ENCODE measurements at regions not wholly inside any gene's neighbourhood (a gene's known extent, or its start where the extent isn't known, plus 50 kb on each side); places are given as distances from the start of the nearest gene placed in this dataset.

GRCh38 chr11:127574478-127574877 lies 573.9 kb upstream of the KIRREL3 start:
- Mint-ChIP-seq H3K9me3 (ENCODE audit: unreplicated experiment) (no peaks in the 10 kb centered on the region), H3K4me1 (ENCODE audit: unreplicated experiment) (peaks cover 2% of the 10 kb centered on the region), H3K27me3 (ENCODE audit: unreplicated experiment) (no peaks in the 10 kb centered on the region), H3K27ac (ENCODE audit: unreplicated experiment) (no peak overlapping the region), H3K36me3 (ENCODE audit: low read depth, unreplicated experiment) (no peaks in the 10 kb centered on the region), H3K4me3 (ENCODE audit: unreplicated experiment) (no peak overlapping the region)
- no peak for DNase-seq (ENCODE audit: low spot score)
- TF ChIP-seq CTCF (IDR thresholded peaks at IDR 0.05; ENCODE audit: unreplicated experiment), result no peak

- peaks cover 2% of the 10 kb centered on the region for H3K4me1 Mint-ChIP-seq (ENCODE audit: unreplicated experiment)
- TF ChIP-seq CTCF (IDR thresholded peaks at IDR 0.05; ENCODE audit: unreplicated experiment), result no peak
Observed at GRCh38 chr11:127568891-127569290, 568.3 kb upstream of the KIRREL3 start.

GRCh38 chr11:127567237-127567932 lies 566.8 kb upstream of the KIRREL3 start:
- DNase-seq (ENCODE audit: low spot score), result no peak

More at GRCh38 chr11:127568891-127569290, 568.3 kb upstream of the KIRREL3 start:
- Mint-ChIP-seq H3K27me3 (ENCODE audit: unreplicated experiment) (no peaks in the 10 kb centered on the region), H3K4me3 (ENCODE audit: unreplicated experiment) (no peak overlapping the region), H3K9me3 (ENCODE audit: unreplicated experiment) (no peaks in the 10 kb centered on the region), H3K27ac (ENCODE audit: unreplicated experiment) (no peak overlapping the region), H3K36me3 (ENCODE audit: low read depth, unreplicated experiment) (no peaks in the 10 kb centered on the region)
- no peak for DNase-seq (ENCODE audit: low spot score)

GRCh38 chr11:127564810-127565209 lies 564.2 kb upstream of the KIRREL3 start:
- Mint-ChIP-seq H3K9me3 (ENCODE audit: unreplicated experiment) (no peaks in the 10 kb centered on the region), H3K27ac (ENCODE audit: unreplicated experiment) (no peak overlapping the region), H3K4me1 (ENCODE audit: unreplicated experiment) (peaks cover 8% of the 10 kb centered on the region), H3K27me3 (ENCODE audit: unreplicated experiment) (no peaks in the 10 kb centered on the region), H3K36me3 (ENCODE audit: low read depth, unreplicated experiment) (no peaks in the 10 kb centered on the region), H3K4me3 (ENCODE audit: unreplicated experiment) (no peak overlapping the region)
- DNase-seq (ENCODE audit: low spot score), result no peak
- TF ChIP-seq CTCF (IDR thresholded peaks at IDR 0.05; ENCODE audit: unreplicated experiment), result no peak

More at GRCh38 chr11:127567237-127567932, 566.8 kb upstream of the KIRREL3 start:
- TF ChIP-seq CTCF (IDR thresholded peaks at IDR 0.05; ENCODE audit: unreplicated experiment), result no peak
- Mint-ChIP-seq H3K27me3 (ENCODE audit: unreplicated experiment) (no peaks in the 10 kb centered on the region), H3K4me3 (ENCODE audit: unreplicated experiment) (no peak overlapping the region), H3K4me1 (ENCODE audit: unreplicated experiment) (no peaks in the 10 kb centered on the region), H3K36me3 (ENCODE audit: low read depth, unreplicated experiment) (no peaks in the 10 kb centered on the region), H3K27ac (ENCODE audit: unreplicated experiment) (no peak overlapping the region), H3K9me3 (ENCODE audit: unreplicated experiment) (no peaks in the 10 kb centered on the region)

GRCh38 chr11:127559978-127560377 lies 559.4 kb upstream of the KIRREL3 start:
- DNase-seq (ENCODE audit: low spot score), result no peak
- H3K4me3 Mint-ChIP-seq (ENCODE audit: unreplicated experiment), result no peak overlapping the region
- peaks cover 8% of the 10 kb centered on the region for H3K4me1 Mint-ChIP-seq (ENCODE audit: unreplicated experiment)
- no peak overlapping the region for H3K27ac Mint-ChIP-seq (ENCODE audit: unreplicated experiment)
- no peaks in the 10 kb centered on the region for H3K9me3 Mint-ChIP-seq (ENCODE audit: unreplicated experiment)
- no peaks in the 10 kb centered on the region for H3K27me3 Mint-ChIP-seq (ENCODE audit: unreplicated experiment)
- TF ChIP-seq CTCF (IDR thresholded peaks at IDR 0.05; ENCODE audit: unreplicated experiment), result no peak
- no peaks in the 10 kb centered on the region for H3K36me3 Mint-ChIP-seq (ENCODE audit: low read depth, unreplicated experiment)
